Esophagus squamous epithelium (tissue), 4 donors: ENCODE measurements at regions not wholly inside any gene's neighbourhood (a gene's known extent, or its start where the extent isn't known, plus 50 kb on each side); places are given as distances from the start of the nearest gene placed in this dataset.

ENCODE experiments used
- CTCF ChIP-seq, 6 experiments: fragments of 450-650 bp in 4 of 6; fragments of 200-600 bp in 2 of 6; sonication (generic) in 2 of 6; IDR thresholded peaks; one replicate each; pipeline ENCODE4 v1.5.1; 2016 to 2019; ENCODE audit warnings: antibody characterized with exemption in 6 of 6, mild to moderate bottlenecking in 4 of 6, moderate library complexity in 4 of 6
- POLR2A ChIP-seq, 4 donors: fragments of 450-650 bp; IDR thresholded peaks; one replicate each; pipeline ENCODE4 v1.6.1; 2017; ENCODE audit warnings: antibody characterized with exemption in 4 of 4, mild to moderate bottlenecking in 4 of 4, moderate library complexity in 3 of 4

- TF ChIP-seq CTCF (IDR thresholded peaks at IDR 0.05) (no peak), POLR2A (IDR thresholded peaks at IDR 0.05) (peak in 2 of 4 donors; percentile 25 to 49)
These were observed 57.4 kb upstream of the PCBP1 start for GRCh38 chr2:70029814-70030409.
